HCT116 (cell line): ENCODE measurements at regions not wholly inside any gene's neighbourhood (a gene's known extent, or its start where the extent isn't known, plus 50 kb on each side); places are given as distances from the start of the nearest gene placed in this dataset.

ENCODE experiments used
- ATAC-seq: fragments of 200-7000 bp; cut with Tn5 transposase; 2 replicates; pipeline ENCODE4 v1.9.1; 2020; ENCODE audit warnings: mild to moderate bottlenecking, moderate library complexity
- BruUV-seq: library from RNA; stranded (reverse); fragments of 400-500 nt; replicated peaks from 2 replicates; lab custom pipeline; 2021; lab: Mats Ljungman, UMichigan
- CTCF ChIA-PET: fragments of 300-600 bp; sonication (Branson Sonifier 250); formaldehyde crosslinking; loops from one replicate; lab custom pipeline; 2021; ENCODE audit warnings: antibody characterized with exemption; lab: Charles Lee
- POLR2A ChIA-PET: fragments of 300-600, 350-600 bp; sonication (Branson Sonifier 250); formaldehyde crosslinking; loops from one replicate; lab custom pipeline; 2021; ENCODE audit warnings: antibody characterized with exemption; lab: Charles Lee
- RAD21 ChIA-PET, 2 experiments: fragments of 300-600 bp; sonication (Branson Sonifier 250); formaldehyde crosslinking; loops; one replicate each; lab custom pipeline; 2023; ENCODE audit warnings: low total read pairs in 2 of 2; ENCODE audit not compliant: uncharacterized antibody in 2 of 2, unreplicated experiment in 2 of 2, low non-redundant PET in 1 of 2; lab: Charles Lee
- DNase-seq: peaks from one replicate; pipeline ENCODE4 v3.0.0-alpha.2; 2010; ENCODE audit warnings: low read depth, low spot score
- H2AFZ ChIP-seq: fragments of 200-600 bp; shearing (Covaris generic), sonication (generic); 2 replicates; pipeline ENCODE4 v1.6.1; 2017; ENCODE audit warnings: low read depth, mixed run types, mixed read lengths, antibody characterized with exemption, low read length; ENCODE audit not compliant: poor library complexity, severe bottlenecking
- H3K27ac ChIP-seq: 2 replicates; pipeline ENCODE4 v1.5.1; 2012; ENCODE audit warnings: low read depth, low read length
- H3K27me3 ChIP-seq: fragments of 200-600 bp; sonication (generic); 2 replicates; pipeline ENCODE4 v1.6.1; 2016; ENCODE audit warnings: mixed run types, low read length, mixed read lengths; ENCODE audit not compliant: insufficient read depth
- H3K36me3 ChIP-seq, 2 experiments: fragments of 200-500 bp in 1 of 2; fragments of 200-600 bp in 1 of 2; sonication (Bioruptor generic) in 1 of 2; sonication (generic) in 1 of 2; 2 replicates each; pipeline versions ENCODE4 v1.5.1 to v1.6.1; 2014 to 2016; ENCODE audit warnings: low read length in 2 of 2, inconsistent platforms in 1 of 2, mixed read lengths in 1 of 2, mixed run types in 1 of 2; ENCODE audit not compliant: insufficient read depth in 2 of 2, control insufficient read depth in 1 of 2
- H3K4me1 ChIP-seq, 2 experiments: fragments of 200-600 bp in 1 of 2; sonication (generic) in 1 of 2; 2 replicates each; pipeline versions ENCODE4 v1.5.1 to v1.6.1; 2012 to 2017; ENCODE audit warnings: low read length in 2 of 2, inconsistent platforms in 1 of 2, mild to moderate bottlenecking in 1 of 2, mixed read lengths in 1 of 2, mixed run types in 1 of 2, moderate library complexity in 1 of 2; ENCODE audit not compliant: insufficient read depth in 2 of 2, control insufficient read depth in 1 of 2
- H3K4me2 ChIP-seq: fragments of 200-600 bp; sonication (generic); 2 replicates; pipeline ENCODE4 v1.6.1; 2017; ENCODE audit warnings: mixed run types, low read length, mixed read lengths
- H3K4me3 ChIP-seq, 2 experiments: fragments of 200-600 bp in 1 of 2; sonication (generic) in 1 of 2; replicated peaks in 1 of 2; 2 replicates each; pipeline ENCODE4 v1.5.1; 2011 to 2016; ENCODE audit warnings: low read length in 2 of 2, control low read depth in 1 of 2, low read depth in 1 of 2, mild to moderate bottlenecking in 1 of 2, mixed read lengths in 1 of 2, mixed run types in 1 of 2
- H3K79me2 ChIP-seq: fragments of 200-600 bp; sonication (generic); 2 replicates; pipeline ENCODE4 v1.6.1; 2017; ENCODE audit warnings: mild to moderate bottlenecking, mixed run types, low read length, moderate library complexity, mixed read lengths; ENCODE audit not compliant: insufficient read depth
- H3K9ac ChIP-seq: fragments of 200-600 bp; sonication (generic); 2 replicates; pipeline ENCODE4 v1.6.1; 2016; ENCODE audit warnings: low read length, mixed read lengths
- H3K9me2 ChIP-seq: fragments of 200-600 bp; sonication (generic), shearing (Covaris generic); 2 replicates; pipeline ENCODE4 v1.6.1; 2017; ENCODE audit warnings: mixed run types, mild to moderate bottlenecking, moderate library complexity; ENCODE audit not compliant: insufficient read depth
- H3K9me3 ChIP-seq, 2 experiments: fragments of 200-500 bp in 1 of 2; fragments of 200-600 bp in 1 of 2; sonication (Bioruptor generic) in 1 of 2; sonication (generic) in 1 of 2; 2 replicates each; pipeline ENCODE4 v1.6.1; 2014 to 2017; ENCODE audit warnings: low read length in 2 of 2, mixed read lengths in 2 of 2, inconsistent platforms in 1 of 2, low read depth in 1 of 2, mild to moderate bottlenecking in 1 of 2, mixed run types in 1 of 2, moderate library complexity in 1 of 2; ENCODE audit not compliant: control insufficient read depth in 1 of 2, insufficient read depth in 1 of 2
- H4K20me1 ChIP-seq: fragments of 200-600 bp; sonication (generic), shearing (Covaris generic); 2 replicates; pipeline ENCODE4 v1.6.1; 2017; ENCODE audit warnings: mixed run types, mild to moderate bottlenecking, moderate library complexity; ENCODE audit not compliant: insufficient read depth
- CTCF ChIP-seq, 3 experiments: fragments of 200-600 bp in 1 of 3; sonication (generic) in 1 of 3; IDR thresholded peaks in 2 of 3; conservative IDR thresholded peaks in 1 of 3; 2 replicates each; pipeline ENCODE4 v1.5.1; 2012 to 2017; ENCODE audit warnings: low read depth in 2 of 3, low read length in 2 of 3, antibody characterized with exemption in 1 of 3, borderline replicate concordance in 1 of 3, control low read depth in 1 of 3, mild to moderate bottlenecking in 1 of 3, mixed read lengths in 1 of 3, mixed run types in 1 of 3, moderate library complexity in 1 of 3; ENCODE audit not compliant: insufficient read depth in 1 of 3
- POLR2AphosphoS5 ChIP-seq: IDR thresholded peaks from 2 replicates; pipeline ENCODE4 v1.6.1; 2011; ENCODE audit warnings: mild to moderate bottlenecking, low read depth, low read length, moderate library complexity
- SIN3A ChIP-seq: IDR thresholded peaks from 2 replicates; pipeline ENCODE4 v1.6.1; 2012; ENCODE audit warnings: low read depth
- YY1 ChIP-seq: IDR thresholded peaks from 2 replicates; pipeline ENCODE4 v1.6.1; 2011; ENCODE audit warnings: low read length, low read depth, moderate library complexity, mild to moderate bottlenecking; ENCODE audit not compliant: insufficient replicate concordance; ENCODE audit errors: extremely low read depth
- ZFX ChIP-seq: fragments of 450-650 bp; IDR thresholded peaks from 2 replicates; pipeline ENCODE4 v1.6.1; 2017
- intact Hi-C: fragments of 100-400 bp; cut with micrococcal nuclease; formaldehyde crosslinking; loops from 2 replicates; pipeline ENCODE4 v1.10.0; 2022
- TF ChIP-seq, protein P1 (sequence below): IDR thresholded peaks from 2 replicates; pipeline ENCODE4 v1.6.1; 2012
- TF ChIP-seq, protein P2 (sequence below): IDR thresholded peaks from 2 replicates; pipeline ENCODE4 v1.6.1; 2011; ENCODE audit warnings: mild to moderate bottlenecking, low read length, moderate library complexity; ENCODE audit not compliant: insufficient replicate concordance; ENCODE audit errors: extremely low read depth

- TF ChIP-seq, protein P1, sequence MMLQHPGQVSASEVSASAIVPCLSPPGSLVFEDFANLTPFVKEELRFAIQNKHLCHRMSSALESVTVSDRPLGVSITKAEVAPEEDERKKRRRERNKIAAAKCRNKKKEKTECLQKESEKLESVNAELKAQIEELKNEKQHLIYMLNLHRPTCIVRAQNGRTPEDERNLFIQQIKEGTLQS: no peak
- TF ChIP-seq YY1: no peak
- no peak for TF ChIP-seq CTCF (IDR thresholded peaks at IDR 0.05 in 2 of 3, conservative IDR thresholded peaks at IDR 0.05 in 1 of 3; ENCODE audit: borderline replicate concordance in 1 of 3, insufficient read depth in 1 of 3, low read depth in 2 of 3, low read length in 2 of 3)
These were observed 397.7 kb downstream of the TCERG1L start (continued) for GRCh38 chr10:130913844-130914243.

DNA sequence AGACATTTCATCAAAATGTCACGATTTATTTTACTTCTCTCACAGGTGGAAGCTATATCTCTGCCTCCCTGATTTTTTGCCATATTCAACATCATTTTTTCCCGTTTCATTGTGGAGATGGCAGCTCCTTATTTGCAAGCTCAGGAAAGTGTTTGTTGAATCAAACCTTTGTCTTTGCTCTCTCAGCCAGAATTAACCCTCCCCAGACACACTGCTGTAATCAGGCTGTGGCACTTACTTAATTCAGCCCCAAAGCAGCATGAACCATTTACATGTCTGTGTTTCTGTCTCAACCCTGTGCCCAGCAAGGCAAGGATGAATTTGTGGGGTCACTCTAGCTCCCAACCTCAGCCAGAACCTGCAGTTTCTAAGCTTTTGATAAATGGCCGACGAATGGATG, 397.2 kb downstream of the TCERG1L start:
- Histone ChIP-seq H3K27me3 (no peaks in the 10 kb centered on the region), H3K9ac (no peak overlapping the region), H3K4me3 (no peak overlapping the region), H3K9me2 (no peaks in the 10 kb centered on the region), H3K4me2 (no peak overlapping the region), H3K79me2 (no peaks in the 10 kb centered on the region), H3K9me3 (no peaks in the 10 kb centered on the region), H3K4me1 (no peaks in the 10 kb centered on the region), H3K27ac (no peak overlapping the region), H3K36me3 (no peaks in the 10 kb centered on the region), H2AFZ (no peak overlapping the region), H4K20me1 (no peaks in the 10 kb centered on the region)
- BruUV-seq: no TSS peak
- CTCF ChIA-PET: no interaction called here
- TF ChIP-seq POLR2AphosphoS5 (no peak), SIN3A (no peak), YY1 (no peak), ZFX (no peak)
- TF ChIP-seq, protein P1: no peak
- TF ChIP-seq, protein P2, sequence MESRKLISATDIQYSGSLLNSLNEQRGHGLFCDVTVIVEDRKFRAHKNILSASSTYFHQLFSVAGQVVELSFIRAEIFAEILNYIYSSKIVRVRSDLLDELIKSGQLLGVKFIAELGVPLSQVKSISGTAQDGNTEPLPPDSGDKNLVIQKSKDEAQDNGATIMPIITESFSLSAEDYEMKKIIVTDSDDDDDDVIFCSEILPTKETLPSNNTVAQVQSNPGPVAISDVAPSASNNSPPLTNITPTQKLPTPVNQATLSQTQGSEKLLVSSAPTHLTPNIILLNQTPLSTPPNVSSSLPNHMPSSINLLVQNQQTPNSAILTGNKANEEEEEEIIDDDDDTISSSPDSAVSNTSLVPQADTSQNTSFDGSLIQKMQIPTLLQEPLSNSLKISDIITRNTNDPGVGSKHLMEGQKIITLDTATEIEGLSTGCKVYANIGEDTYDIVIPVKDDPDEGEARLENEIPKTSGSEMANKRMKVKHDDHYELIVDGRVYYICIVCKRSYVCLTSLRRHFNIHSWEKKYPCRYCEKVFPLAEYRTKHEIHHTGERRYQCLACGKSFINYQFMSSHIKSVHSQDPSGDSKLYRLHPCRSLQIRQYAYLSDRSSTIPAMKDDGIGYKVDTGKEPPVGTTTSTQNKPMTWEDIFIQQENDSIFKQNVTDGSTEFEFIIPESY: no peak
- intact Hi-C loops: no loop called here
- POLR2A ChIA-PET: no interaction called here
- ATAC-seq: no peak
- DNase-seq: no peak
- RAD21 ChIA-PET: no interaction called here
